ENCODE measurements at regions not wholly inside any gene's neighbourhood (a gene's known extent, or its start where the extent isn't known, plus 50 kb on each side); places are given as distances from the start of the nearest gene placed in this dataset.

- Histone ChIP-seq H3K27ac (ENCODE audit: low read depth, low read length, poor library complexity, severe bottlenecking) (no peak overlapping the region), H3K4me1 (ENCODE audit: insufficient read depth, low read length, severe bottlenecking) (no peaks in the 10 kb centered on the region), H3K36me3 (ENCODE audit: insufficient read depth, low read length) (no peaks in the 10 kb centered on the region), H3K4me3 (ENCODE audit: low read depth, low read length, poor library complexity, severe bottlenecking) (no peak overlapping the region), H3K27me3 (ENCODE audit: insufficient read depth, low read length) (no peaks in the 10 kb centered on the region), H3K9me3 (ENCODE audit: low read length) (no peaks in the 10 kb centered on the region), H3K79me2 (ENCODE audit: insufficient read depth, low read length) (no peaks in the 10 kb centered on the region), H4K20me1 (ENCODE audit: insufficient read depth, low read length) (no peaks in the 10 kb centered on the region), H3K9me2 (ENCODE audit: low read depth, low read length) (no peaks in the 10 kb centered on the region), H3K9ac (ENCODE audit: low read length) (no peak overlapping the region), H3F3A (ENCODE audit: insufficient read depth, low read length) (no peaks in the 10 kb centered on the region), H3K4me2 (ENCODE audit: low read length) (no peak overlapping the region), H2AFZ (ENCODE audit: low read length) (no peak overlapping the region)
- TF ChIP-seq CTCF (IDR thresholded peaks at IDR 0.05; ENCODE audit: low read length) (no peak), EZH2 (IDR thresholded peaks at IDR 0.05; ENCODE audit: borderline replicate concordance, low read length) (no peak)
Measured at GRCh38 chr4:74555843-74556242, 110.9 kb downstream of the AREG start.

- no peaks in the 10 kb centered on the region for H4K20me1 ChIP-seq (ENCODE audit: insufficient read depth, low read length)
- no peaks in the 10 kb centered on the region for H3K79me2 ChIP-seq (ENCODE audit: insufficient read depth, low read length)
- no peak overlapping the region for H3K4me3 ChIP-seq (ENCODE audit: low read depth, low read length, poor library complexity, severe bottlenecking)
- H3K36me3 ChIP-seq (ENCODE audit: insufficient read depth, low read length), result no peaks in the 10 kb centered on the region
- no peaks in the 10 kb centered on the region for H3K9me2 ChIP-seq (ENCODE audit: low read depth, low read length)
- H3K9me3 ChIP-seq (ENCODE audit: low read length), result no peaks in the 10 kb centered on the region
- no peaks in the 10 kb centered on the region for H3K27me3 ChIP-seq (ENCODE audit: insufficient read depth, low read length)
- no peaks in the 10 kb centered on the region for H3K4me1 ChIP-seq (ENCODE audit: insufficient read depth, low read length, severe bottlenecking)
- no peaks in the 10 kb centered on the region for H3F3A ChIP-seq (ENCODE audit: insufficient read depth, low read length)
- no peak for TF ChIP-seq CTCF (IDR thresholded peaks at IDR 0.05; ENCODE audit: low read length)
- no peak overlapping the region for H2AFZ ChIP-seq (ENCODE audit: low read length)
- H3K9ac ChIP-seq (ENCODE audit: low read length), result no peak overlapping the region
- no peak overlapping the region for H3K4me2 ChIP-seq (ENCODE audit: low read length)
- no peak overlapping the region for H3K27ac ChIP-seq (ENCODE audit: low read depth, low read length, poor library complexity, severe bottlenecking)
Measured at GRCh38 chr4:74559853-74560252, 114.9 kb downstream of the AREG start.

GRCh38 chr4:74567981-74568380 lies 123.0 kb downstream of the AREG start:
- TF ChIP-seq CTCF (IDR thresholded peaks at IDR 0.05; ENCODE audit: low read length), result no peak
- TF ChIP-seq EZH2 (IDR thresholded peaks at IDR 0.05; ENCODE audit: borderline replicate concordance, low read length), result no peak
- Histone ChIP-seq H4K20me1 (ENCODE audit: insufficient read depth, low read length) (no peaks in the 10 kb centered on the region), H3K79me2 (ENCODE audit: insufficient read depth, low read length) (no peaks in the 10 kb centered on the region), H2AFZ (ENCODE audit: low read length) (no peak overlapping the region), H3K36me3 (ENCODE audit: insufficient read depth, low read length) (no peaks in the 10 kb centered on the region), H3F3A (ENCODE audit: insufficient read depth, low read length) (no peaks in the 10 kb centered on the region), H3K4me1 (ENCODE audit: insufficient read depth, low read length, severe bottlenecking) (no peaks in the 10 kb centered on the region), H3K9me3 (ENCODE audit: low read length) (no peaks in the 10 kb centered on the region), H3K9me2 (ENCODE audit: low read depth, low read length) (no peaks in the 10 kb centered on the region), H3K9ac (ENCODE audit: low read length) (no peak overlapping the region), H3K4me3 (ENCODE audit: low read depth, low read length, poor library complexity, severe bottlenecking) (no peak overlapping the region), H3K4me2 (ENCODE audit: low read length) (no peak overlapping the region), H3K27ac (ENCODE audit: low read depth, low read length, poor library complexity, severe bottlenecking) (no peak overlapping the region), H3K27me3 (ENCODE audit: insufficient read depth, low read length) (no peaks in the 10 kb centered on the region)
